ENCODE measurements at regions not wholly inside any gene's neighbourhood (a gene's known extent, or its start where the extent isn't known, plus 50 kb on each side); places are given as distances from the start of the nearest gene placed in this dataset.

- no peaks in the 10 kb centered on the region for H3K79me2 ChIP-seq (ENCODE audit: low read length)
- CTCF ChIA-PET, result no interaction called here
- H3K27ac ChIP-seq (ENCODE audit: low read length), result no peak overlapping the region
- POLR2A ChIA-PET (ENCODE audit: unreplicated experiment), result no interaction called here
- BruUV-seq (replicated peaks), result no TSS peak
- H3K27me3 ChIP-seq (ENCODE audit: low read length), result no peaks in the 10 kb centered on the region
- H3K9ac ChIP-seq (ENCODE audit: low read length), result no peak overlapping the region
- DNase-seq (no peak), ATAC-seq (no peak)
- no peaks in the 10 kb centered on the region for H4K20me1 ChIP-seq (ENCODE audit: low read length)
- no peaks in the 10 kb centered on the region for H3K36me3 ChIP-seq (ENCODE audit: low read depth, low read length)
- TF ChIP-seq EZH2phosphoT487 (IDR thresholded peaks at IDR 0.05; ENCODE audit: borderline replicate concordance, low read length) (no peak), CTCF (conservative IDR thresholded peaks at IDR 0.05; ENCODE audit: low read depth, low read length) (no peak), EZH2 (IDR thresholded peaks at IDR 0.05; ENCODE audit: low read length, unreplicated experiment) (no peak)
- no peak overlapping the region for H2AFZ ChIP-seq (ENCODE audit: low read length)
- H3K4me2 ChIP-seq (ENCODE audit: low read length), result no peak overlapping the region
- intact Hi-C loops (cut with micrococcal nuclease), result no loop called here
- H3K4me3 ChIP-seq (ENCODE audit: low read length), result no peak overlapping the region
- no peaks in the 10 kb centered on the region for H3K4me1 ChIP-seq (ENCODE audit: insufficient read depth, low read length)
- no peaks in the 10 kb centered on the region for H3K9me2 ChIP-seq (replicated peaks; ENCODE audit: low read length)
- H3F3A ChIP-seq (ENCODE audit: low read length, unreplicated experiment), result no peaks in the 10 kb centered on the region
- no peaks in the 10 kb centered on the region for H3K9me3 ChIP-seq (ENCODE audit: low read length)
Observed at GRCh38 chr4:188336891-188337290, 197.7 kb downstream of the TRIML1 start.

GRCh38 chr4:188341428-188341827 lies 202.2 kb downstream of the TRIML1 start:
- no peaks in the 10 kb centered on the region for H4K20me1 ChIP-seq (ENCODE audit: low read length)
- ChIA-PET CTCF (no interaction called here), POLR2A (ENCODE audit: unreplicated experiment) (no interaction called here)
- no peaks in the 10 kb centered on the region for H3F3A ChIP-seq (ENCODE audit: low read length, unreplicated experiment)
- TF ChIP-seq EZH2phosphoT487 (IDR thresholded peaks at IDR 0.05; ENCODE audit: borderline replicate concordance, low read length) (no peak), EZH2 (IDR thresholded peaks at IDR 0.05; ENCODE audit: low read length, unreplicated experiment) (no peak), CTCF (conservative IDR thresholded peaks at IDR 0.05; ENCODE audit: low read depth, low read length) (no peak)
- intact Hi-C loops (cut with micrococcal nuclease), result no loop called here
- no peaks in the 10 kb centered on the region for H3K27me3 ChIP-seq (ENCODE audit: low read length)
- no peaks in the 10 kb centered on the region for H3K9me2 ChIP-seq (replicated peaks; ENCODE audit: low read length)
- no peaks in the 10 kb centered on the region for H3K36me3 ChIP-seq (ENCODE audit: low read depth, low read length)
- H3K4me2 ChIP-seq (ENCODE audit: low read length), result no peak overlapping the region
- no peak overlapping the region for H3K27ac ChIP-seq (ENCODE audit: low read length)
- no peaks in the 10 kb centered on the region for H3K79me2 ChIP-seq (ENCODE audit: low read length)
- no peak overlapping the region for H3K4me3 ChIP-seq (ENCODE audit: low read length)
- H3K9ac ChIP-seq (ENCODE audit: low read length), result no peak overlapping the region
- no peaks in the 10 kb centered on the region for H3K4me1 ChIP-seq (ENCODE audit: insufficient read depth, low read length)
- no peaks in the 10 kb centered on the region for H3K9me3 ChIP-seq (ENCODE audit: low read length)
- DNase-seq (no peak), ATAC-seq (no peak)
- no peak overlapping the region for H2AFZ ChIP-seq (ENCODE audit: low read length)
- no TSS peak for BruUV-seq (replicated peaks)

GRCh38 chr4:188346171-188346809 lies 207.0 kb downstream of the TRIML1 start:
- H3K36me3 ChIP-seq (ENCODE audit: low read depth, low read length), result no peaks in the 10 kb centered on the region
- no peaks in the 10 kb centered on the region for H3K9me3 ChIP-seq (ENCODE audit: low read length)
- H3K4me3 ChIP-seq (ENCODE audit: low read length), result no peak overlapping the region
- POLR2A ChIA-PET (ENCODE audit: unreplicated experiment), result no interaction called here
- H3K27me3 ChIP-seq (ENCODE audit: low read length), result no peaks in the 10 kb centered on the region
- H3K79me2 ChIP-seq (ENCODE audit: low read length), result no peaks in the 10 kb centered on the region
- CTCF ChIA-PET, result no interaction called here
- no peak for TF ChIP-seq CTCF (conservative IDR thresholded peaks at IDR 0.05; ENCODE audit: low read depth, low read length)
- intact Hi-C loops (cut with micrococcal nuclease), result no loop called here
- H3K4me2 ChIP-seq (ENCODE audit: low read length), result no peak overlapping the region
- no peak for DNase-seq
- H3K27ac ChIP-seq (ENCODE audit: low read length), result no peak overlapping the region
- H3K4me1 ChIP-seq (ENCODE audit: insufficient read depth, low read length), result no peaks in the 10 kb centered on the region
- H3F3A ChIP-seq (ENCODE audit: low read length, unreplicated experiment), result no peaks in the 10 kb centered on the region
- BruUV-seq (replicated peaks), result no TSS peak
- no peak overlapping the region for H3K9ac ChIP-seq (ENCODE audit: low read length)
- H3K9me2 ChIP-seq (replicated peaks; ENCODE audit: low read length), result no peaks in the 10 kb centered on the region
- H2AFZ ChIP-seq (ENCODE audit: low read length), result no peak overlapping the region
- H4K20me1 ChIP-seq (ENCODE audit: low read length), result no peaks in the 10 kb centered on the region
- ATAC-seq, result no peak

Measured in PC-3 (cell line).